Body of pancreas (tissue), 4 donors: ENCODE measurements at regions not wholly inside any gene's neighbourhood (a gene's known extent, or its start where the extent isn't known, plus 50 kb on each side); places are given as distances from the start of the nearest gene placed in this dataset.

Source experiments
- CTCF ChIP-seq, 7 experiments: fragments of 450-650 bp in 4 of 7; fragments of 200-600 bp in 3 of 7; sonication (generic) in 3 of 7; IDR thresholded peaks; one replicate each; pipeline ENCODE4 v1.5.1; 2016 to 2019; ENCODE audit warnings: antibody characterized with exemption in 7 of 7
- POLR2A ChIP-seq, 3 donors: fragments of 450-650 bp; IDR thresholded peaks; one replicate each; pipeline ENCODE4 v1.6.1; 2016; ENCODE audit warnings: antibody characterized with exemption in 3 of 3, mild to moderate bottlenecking in 2 of 3

GRCh38 chr4:14396183-14396582 lies 606.1 kb upstream of the CPEB2 start:
- TF ChIP-seq POLR2A (IDR thresholded peaks at IDR 0.05) (no peak), CTCF (IDR thresholded peaks at IDR 0.05) (no peak)
